ENCODE measurements at regions not wholly inside any gene's neighbourhood (a gene's known extent, or its start where the extent isn't known, plus 50 kb on each side); places are given as distances from the start of the nearest gene placed in this dataset.

GRCh38 chr17:36813957-36814563, 123.2 kb upstream of the LHX1 start:
- TF ChIP-seq EP300 (IDR thresholded peaks at IDR 0.05) (no peak), CTCF (IDR thresholded peaks at IDR 0.05) (no peak), POLR2A (IDR thresholded peaks at IDR 0.05) (no peak)
- H3K27me3 ChIP-seq = peaks cover 0 to 84% of the 10 kb centered on the region in 2 donors
- no peak for DNase-seq (ENCODE audit: low spot score in 2 of 2)
- no peaks in the 10 kb centered on the region for H3K4me1 ChIP-seq
- H3K9me3 ChIP-seq = no peaks in the 10 kb centered on the region
- 31 to 33% methylated on average over 18 of the region's 18 CpGs for WGBS, 2 donors
- no peaks in the 10 kb centered on the region for H3K36me3 ChIP-seq
- no peak overlapping the region for H3K27ac ChIP-seq
- H3K4me3 ChIP-seq = no peak overlapping the region

- TF ChIP-seq CTCF (IDR thresholded peaks at IDR 0.05) (no peak), EP300 (IDR thresholded peaks at IDR 0.05) (no peak), POLR2A (IDR thresholded peaks at IDR 0.05) (no peak)
- no peaks in the 10 kb centered on the region for H3K36me3 ChIP-seq
- H3K27me3 ChIP-seq = peaks cover 0 to 86% of the 10 kb centered on the region in 2 donors
Observed at GRCh38 chr17:36814958-36815357, 122.3 kb upstream of the LHX1 start.

GRCh38 chr17:36816214-36816906, 120.9 kb upstream of the LHX1 start:
- H3K27ac ChIP-seq = no peak overlapping the region
- H3K9me3 ChIP-seq = no peaks in the 10 kb centered on the region
- no peak overlapping the region for H3K4me3 ChIP-seq
- H3K36me3 ChIP-seq = no peaks in the 10 kb centered on the region
- H3K27me3 ChIP-seq = peaks cover 0 to 84% of the 10 kb centered on the region in 2 donors
- 70% methylated on average over 17 of the region's 17 CpGs for WGBS, 2 donors
- TF ChIP-seq CTCF (IDR thresholded peaks at IDR 0.05) (no peak), EP300 (IDR thresholded peaks at IDR 0.05) (no peak), POLR2A (IDR thresholded peaks at IDR 0.05) (no peak)
- no peaks in the 10 kb centered on the region for H3K4me1 ChIP-seq
- no peak for DNase-seq (ENCODE audit: low spot score in 2 of 2)

More at GRCh38 chr17:36814958-36815357, 122.3 kb upstream of the LHX1 start:
- H3K27ac ChIP-seq = no peak overlapping the region
- no peak overlapping the region for H3K4me3 ChIP-seq
- H3K4me1 ChIP-seq = no peaks in the 10 kb centered on the region
- H3K9me3 ChIP-seq = no peaks in the 10 kb centered on the region
- DNase-seq (ENCODE audit: low spot score in 2 of 2) = no peak
- WGBS, 2 donors = 67 to 70% methylated on average over 6 to 7 of the region's 7 CpGs

- WGBS, 2 donors = 88 to 92% methylated on average over 15 of the region's 15 CpGs
- Histone ChIP-seq H3K36me3 (no peaks in the 10 kb centered on the region), H3K27ac (no peak overlapping the region), H3K4me3 (no peak overlapping the region), H3K27me3 (peaks cover 0 to 80% of the 10 kb centered on the region in 2 donors), H3K9me3 (no peaks in the 10 kb centered on the region), H3K4me1 (no peaks in the 10 kb centered on the region)
- DNase-seq (ENCODE audit: low spot score in 2 of 2) = no peak
- TF ChIP-seq CTCF (IDR thresholded peaks at IDR 0.05) = no peak
- no peak for TF ChIP-seq POLR2A (IDR thresholded peaks at IDR 0.05)
- no peak for TF ChIP-seq EP300 (IDR thresholded peaks at IDR 0.05)
Observed at GRCh38 chr17:36816907-36817288, 120.4 kb upstream of the LHX1 start.

GRCh38 chr17:36817483-36818048, 119.7 kb upstream of the LHX1 start:
- no peak overlapping the region for H3K27ac ChIP-seq
- peaks cover 0 to 74% of the 10 kb centered on the region in 2 donors for H3K27me3 ChIP-seq
- no peaks in the 10 kb centered on the region for H3K4me1 ChIP-seq
- no peak overlapping the region for H3K4me3 ChIP-seq
- no peaks in the 10 kb centered on the region for H3K9me3 ChIP-seq
- no peaks in the 10 kb centered on the region for H3K36me3 ChIP-seq
- WGBS, 2 donors = 78 to 80% methylated on average over 5 of the region's 5 CpGs
- TF ChIP-seq EP300 (IDR thresholded peaks at IDR 0.05) (no peak), POLR2A (IDR thresholded peaks at IDR 0.05) (no peak), CTCF (IDR thresholded peaks at IDR 0.05) (no peak)
- DNase-seq (ENCODE audit: low spot score in 2 of 2) = no peak

Measured in tibial nerve (tissue), 4 donors.